Breast epithelium (tissue), 3 donors: ENCODE measurements at regions not wholly inside any gene's neighbourhood (a gene's known extent, or its start where the extent isn't known, plus 50 kb on each side); places are given as distances from the start of the nearest gene placed in this dataset.

ENCODE experiments used
- POLR2AphosphoS5 ChIP-seq, 3 donors: sonication (generic); formaldehyde crosslinking; IDR thresholded peaks; one replicate each; pipeline ENCODE4 v1.6.1; 2017; ENCODE audit warnings: antibody characterized with exemption in 3 of 3
- TF ChIP-seq, protein P1 (sequence below), 3 donors: fragments of 450-650 bp; IDR thresholded peaks; one replicate each; pipeline ENCODE4 v1.5.1; 2016 to 2017; ENCODE audit warnings: antibody characterized with exemption in 3 of 3, mild to moderate bottlenecking in 3 of 3, moderate library complexity in 3 of 3

DNA sequence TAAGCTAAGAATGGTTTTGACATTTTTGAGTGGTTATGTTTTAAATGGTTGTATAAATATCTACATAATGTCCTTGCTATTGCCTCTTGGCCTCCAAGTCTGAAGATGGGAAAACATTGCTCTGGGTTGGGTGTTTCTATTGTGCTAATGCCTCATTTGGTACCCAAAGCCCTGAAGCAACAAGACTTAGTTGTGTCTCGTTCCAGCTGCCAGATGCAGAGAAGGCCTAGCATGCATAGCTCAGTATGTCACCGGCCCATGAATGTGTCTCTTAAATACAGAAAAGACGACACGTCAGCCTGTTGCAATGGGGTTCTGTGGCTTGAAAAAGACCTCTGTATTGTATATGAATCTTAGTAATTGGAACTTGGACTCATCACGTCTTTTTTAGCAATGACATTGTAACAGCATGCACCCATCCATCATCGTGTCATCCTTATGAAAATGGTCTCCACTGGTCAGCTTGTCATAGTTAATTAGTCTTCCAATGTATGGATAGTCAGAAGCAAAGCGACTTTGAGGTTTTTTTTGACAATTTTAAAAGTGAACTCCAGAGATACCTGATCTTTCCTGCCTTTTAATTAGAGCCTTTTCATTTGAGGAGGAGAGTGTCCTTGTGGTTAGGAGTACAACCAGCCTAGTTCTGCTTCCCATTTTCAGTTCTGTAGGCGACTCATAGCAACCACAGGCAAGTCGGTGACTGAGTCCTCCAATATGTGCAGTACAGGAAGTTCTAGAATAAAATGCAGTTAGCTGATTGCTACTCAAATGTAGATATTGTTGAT is 126.4 kb upstream of the GATB start:
- no peak for TF ChIP-seq POLR2AphosphoS5 (IDR thresholded peaks at IDR 0.05)
- TF ChIP-seq, protein P1, sequence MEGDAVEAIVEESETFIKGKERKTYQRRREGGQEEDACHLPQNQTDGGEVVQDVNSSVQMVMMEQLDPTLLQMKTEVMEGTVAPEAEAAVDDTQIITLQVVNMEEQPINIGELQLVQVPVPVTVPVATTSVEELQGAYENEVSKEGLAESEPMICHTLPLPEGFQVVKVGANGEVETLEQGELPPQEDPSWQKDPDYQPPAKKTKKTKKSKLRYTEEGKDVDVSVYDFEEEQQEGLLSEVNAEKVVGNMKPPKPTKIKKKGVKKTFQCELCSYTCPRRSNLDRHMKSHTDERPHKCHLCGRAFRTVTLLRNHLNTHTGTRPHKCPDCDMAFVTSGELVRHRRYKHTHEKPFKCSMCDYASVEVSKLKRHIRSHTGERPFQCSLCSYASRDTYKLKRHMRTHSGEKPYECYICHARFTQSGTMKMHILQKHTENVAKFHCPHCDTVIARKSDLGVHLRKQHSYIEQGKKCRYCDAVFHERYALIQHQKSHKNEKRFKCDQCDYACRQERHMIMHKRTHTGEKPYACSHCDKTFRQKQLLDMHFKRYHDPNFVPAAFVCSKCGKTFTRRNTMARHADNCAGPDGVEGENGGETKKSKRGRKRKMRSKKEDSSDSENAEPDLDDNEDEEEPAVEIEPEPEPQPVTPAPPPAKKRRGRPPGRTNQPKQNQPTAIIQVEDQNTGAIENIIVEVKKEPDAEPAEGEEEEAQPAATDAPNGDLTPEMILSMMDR (IDR thresholded peaks at IDR 0.05): no peak
